ENCODE measurements at regions not wholly inside any gene's neighbourhood (a gene's known extent, or its start where the extent isn't known, plus 50 kb on each side); places are given as distances from the start of the nearest gene placed in this dataset.

DNA sequence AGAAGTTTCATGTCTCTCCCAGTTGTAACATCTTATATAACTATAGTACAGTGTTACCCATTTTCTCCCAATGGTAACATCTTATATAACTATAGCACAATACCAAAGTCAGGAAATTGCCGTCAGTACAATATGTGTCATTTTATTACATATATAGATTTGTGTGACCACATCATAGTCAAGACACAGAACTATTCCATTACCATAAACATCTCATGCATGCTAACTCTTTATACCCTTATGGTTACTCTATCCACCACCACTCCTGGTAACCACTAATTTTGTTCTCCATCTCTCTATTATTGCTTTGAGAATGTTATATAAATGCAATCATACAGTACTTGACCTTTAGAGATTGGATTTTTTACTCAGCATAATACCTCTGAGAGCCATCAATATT, 120.7 kb downstream of the BACH1 start:
- DNase-seq (no peak), ATAC-seq (ENCODE audit: low read depth) (no peak)
- Histone ChIP-seq H3K4me2 (ENCODE audit: low read depth, low read length) (no peak overlapping the region), H4K91ac (ENCODE audit: insufficient read depth, low read depth, low read length) (no peak overlapping the region), H3K9me1 (ENCODE audit: insufficient read depth, low read length) (no peaks in the 10 kb centered on the region), H3K27ac (ENCODE audit: insufficient read depth, low read length) (no peak overlapping the region), H2AK5ac (ENCODE audit: low read depth, low read length) (no peak overlapping the region), H3K9me3 (ENCODE audit: control insufficient read depth, insufficient read depth, low read length) (no peaks in the 10 kb centered on the region), H3K23ac (ENCODE audit: low read depth, low read length) (no peak overlapping the region), H4K8ac (ENCODE audit: low read depth in 2 of 2, low read length in 2 of 2) (no peak overlapping the region), H3K27me3 (ENCODE audit: control insufficient read depth, insufficient read depth, low read length) (no peaks in the 10 kb centered on the region), H3K4me1 (ENCODE audit: control insufficient read depth, insufficient read depth, low read length) (no peaks in the 10 kb centered on the region), H2BK120ac (ENCODE audit: low read depth, low read length) (no peak overlapping the region), H3K4ac (ENCODE audit: low read depth, low read length) (no peak overlapping the region), H3K79me1 (ENCODE audit: low read depth in 1 of 2, low read length in 2 of 2) (no peaks in the 10 kb centered on the region; a peak in 1 of 4 replicates), H4K5ac (ENCODE audit: low read depth, low read length) (no peak overlapping the region), H3K4me3 (ENCODE audit: insufficient read depth, low read depth, low read length) (no peak overlapping the region), H3K56ac (ENCODE audit: extremely low read depth, insufficient read depth, low read length) (no peak overlapping the region), H3K9ac (ENCODE audit: low read depth, low read length) (no peak overlapping the region), H2BK20ac (ENCODE audit: low read depth, low read length) (no peak overlapping the region), H4K20me1 (ENCODE audit: insufficient read depth, low read length) (no peaks in the 10 kb centered on the region), H2BK15ac (ENCODE audit: low read depth, low read length) (no peak overlapping the region), H2AFZ (replicated peaks; ENCODE audit: low read length, poor library complexity) (no peak overlapping the region), H3K18ac (ENCODE audit: low read depth, low read length) (no peak overlapping the region), H3K36me3 (ENCODE audit: control insufficient read depth, insufficient read depth, low read length) (no peaks in the 10 kb centered on the region), H3K14ac (replicated peaks; ENCODE audit: low read depth, low read length) (no peak overlapping the region), H2BK5ac (ENCODE audit: low read depth, low read length, poor library complexity, severe bottlenecking) (no peak overlapping the region), H2AK9ac (replicated peaks; ENCODE audit: low read depth, low read length, poor library complexity) (no peak overlapping the region)
- ChIA-PET CTCF (no interaction called here), POLR2A (ENCODE audit: unreplicated experiment) (no interaction called here)
- in situ Hi-C loops (cut with MboI; ENCODE audit: low sequenced_read_pairs) (no loop called here), intact Hi-C loops (cut with micrococcal nuclease) (no loop called here), dilution Hi-C loops (cut with HindIII; ENCODE audit: low sequenced_read_pairs, unreplicated experiment) (no loop called here)
- no peak for TF ChIP-seq POLR2A (IDR thresholded peaks at IDR 0.05; ENCODE audit: low read depth, low read length)
- TF ChIP-seq, protein P1, sequence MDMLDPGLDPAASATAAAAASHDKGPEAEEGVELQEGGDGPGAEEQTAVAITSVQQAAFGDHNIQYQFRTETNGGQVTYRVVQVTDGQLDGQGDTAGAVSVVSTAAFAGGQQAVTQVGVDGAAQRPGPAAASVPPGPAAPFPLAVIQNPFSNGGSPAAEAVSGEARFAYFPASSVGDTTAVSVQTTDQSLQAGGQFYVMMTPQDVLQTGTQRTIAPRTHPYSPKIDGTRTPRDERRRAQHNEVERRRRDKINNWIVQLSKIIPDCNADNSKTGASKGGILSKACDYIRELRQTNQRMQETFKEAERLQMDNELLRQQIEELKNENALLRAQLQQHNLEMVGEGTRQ (IDR thresholded peaks at IDR 0.05; ENCODE audit: low read depth, low read length), result no peak
- BruUV-seq (replicated peaks), result no TSS peak
- no CpG with 5 or more reads among the region's 1 CpG for WGBS, 2 experiments (ENCODE audit: extremely low coverage in 2 of 2, insufficient read length in 1 of 2)
